GM12872 (cell line): ENCODE measurements at regions not wholly inside any gene's neighbourhood (a gene's known extent, or its start where the extent isn't known, plus 50 kb on each side); places are given as distances from the start of the nearest gene placed in this dataset.

Source experiments
- CTCF ChIP-seq: IDR thresholded peaks from 3 replicates; pipeline ENCODE4 v1.5.1; 2011; ENCODE audit warnings: low read depth, mild to moderate bottlenecking, low read length, moderate library complexity; ENCODE audit not compliant: insufficient read depth

GRCh38 chr17:51524524-51524923 is 264.2 kb downstream of the UTP18 start:
- TF ChIP-seq CTCF = no peak

- no peak for TF ChIP-seq CTCF
These were observed 266.2 kb downstream of the UTP18 start for GRCh38 chr17:51526507-51526906.

GRCh38 chr17:51527225-51527982 is 267.1 kb downstream of the UTP18 start:
- no peak for TF ChIP-seq CTCF

- no peak for TF ChIP-seq CTCF
These were observed 267.8 kb downstream of the UTP18 start for GRCh38 chr17:51528111-51528510.

- no peak for TF ChIP-seq CTCF
These were observed 272.9 kb downstream of the UTP18 start for GRCh38 chr17:51533219-51533618.

GRCh38 chr17:51533821-51534220 is 273.5 kb downstream of the UTP18 start:
- no peak for TF ChIP-seq CTCF

GRCh38 chr17:51536627-51537026 is 276.3 kb downstream of the UTP18 start:
- TF ChIP-seq CTCF = no peak
